ENCODE measurements at regions not wholly inside any gene's neighbourhood (a gene's known extent, or its start where the extent isn't known, plus 50 kb on each side); places are given as distances from the start of the nearest gene placed in this dataset.
"Not testable (repeated sequence)": the region's sequence is repeated elsewhere in the genome, so short reads cannot be mapped to it uniquely, and the experiment has no call there.

- TF ChIP-seq, protein P1, sequence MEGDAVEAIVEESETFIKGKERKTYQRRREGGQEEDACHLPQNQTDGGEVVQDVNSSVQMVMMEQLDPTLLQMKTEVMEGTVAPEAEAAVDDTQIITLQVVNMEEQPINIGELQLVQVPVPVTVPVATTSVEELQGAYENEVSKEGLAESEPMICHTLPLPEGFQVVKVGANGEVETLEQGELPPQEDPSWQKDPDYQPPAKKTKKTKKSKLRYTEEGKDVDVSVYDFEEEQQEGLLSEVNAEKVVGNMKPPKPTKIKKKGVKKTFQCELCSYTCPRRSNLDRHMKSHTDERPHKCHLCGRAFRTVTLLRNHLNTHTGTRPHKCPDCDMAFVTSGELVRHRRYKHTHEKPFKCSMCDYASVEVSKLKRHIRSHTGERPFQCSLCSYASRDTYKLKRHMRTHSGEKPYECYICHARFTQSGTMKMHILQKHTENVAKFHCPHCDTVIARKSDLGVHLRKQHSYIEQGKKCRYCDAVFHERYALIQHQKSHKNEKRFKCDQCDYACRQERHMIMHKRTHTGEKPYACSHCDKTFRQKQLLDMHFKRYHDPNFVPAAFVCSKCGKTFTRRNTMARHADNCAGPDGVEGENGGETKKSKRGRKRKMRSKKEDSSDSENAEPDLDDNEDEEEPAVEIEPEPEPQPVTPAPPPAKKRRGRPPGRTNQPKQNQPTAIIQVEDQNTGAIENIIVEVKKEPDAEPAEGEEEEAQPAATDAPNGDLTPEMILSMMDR (conservative IDR thresholded peaks at IDR 0.05; ENCODE audit: low read depth) = no peak
- DNase-seq (ENCODE audit: low spot score) = no peak
- CTCF ChIA-PET = interaction anchor here (0.6 kb wide), 1 partner anchor 105 kb away, joined by 3 read pairs; no protein-coding TSS in a partner anchor
- H3K27ac ChIP-seq = no peak overlapping the region
- POLR2A ChIA-PET (ENCODE audit: low non-redundant PET) = no interaction called here
These were observed 478.0 kb downstream of the MMUT start for GRCh38 chr6:48985025-48985424.

DNA sequence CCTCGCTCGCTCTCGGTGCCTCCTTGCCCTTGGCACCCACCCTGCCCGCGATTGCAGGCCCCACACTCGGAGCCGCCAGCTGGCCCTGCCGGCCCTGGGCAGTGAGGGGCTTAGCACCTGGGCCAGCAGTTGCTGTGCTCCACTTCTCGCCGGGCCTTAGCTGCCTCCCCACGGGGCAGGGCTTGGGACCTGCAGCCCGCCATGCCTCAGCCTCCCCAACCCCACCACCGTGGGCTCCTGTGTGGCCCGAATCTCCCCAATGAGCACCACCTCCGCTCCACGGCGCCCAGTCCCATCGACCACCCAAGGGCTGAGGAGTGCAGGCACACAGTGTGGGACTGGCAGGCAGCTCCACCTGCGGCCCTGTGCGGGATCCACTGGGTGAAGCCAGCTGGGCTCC lies 479.1 kb downstream of the MMUT start:
- H3K27ac ChIP-seq; POLR2A ChIA-PET (ENCODE audit: low non-redundant PET); DNase-seq (ENCODE audit: low spot score): not testable (repeated sequence)
- CTCF ChIA-PET = interaction anchor here (0.6 to 1.0 kb wide), 2 partner anchors 22 to 325 kb away, joined by 3 to 4 read pairs; no protein-coding TSS in a partner anchor

DNA sequence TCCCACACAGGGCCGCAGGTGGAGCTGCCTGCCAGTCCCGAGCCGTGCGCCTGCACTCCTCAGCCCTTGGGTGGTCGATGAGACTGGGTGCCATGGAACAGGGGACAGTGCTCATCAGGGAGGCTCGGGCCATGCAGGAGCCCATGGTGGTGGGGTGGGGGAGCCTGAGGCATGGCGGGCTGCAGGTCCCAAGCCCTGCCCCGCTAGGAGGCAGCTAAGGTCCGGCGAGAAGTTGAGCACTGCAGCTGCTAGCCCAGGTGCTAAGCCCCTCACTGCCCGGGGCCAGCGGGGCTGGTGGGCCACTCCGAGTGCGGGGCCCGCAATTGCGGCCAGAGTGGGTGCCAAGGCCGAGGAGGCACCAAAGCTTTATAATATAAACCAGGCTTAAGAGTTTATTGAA lies 479.7 kb downstream of the MMUT start:
- no peak for DNase-seq (ENCODE audit: low spot score)
- H3K27ac ChIP-seq = no peak overlapping the region
- ChIA-PET POLR2A (ENCODE audit: low non-redundant PET) (no interaction called here), CTCF (interaction anchor here (1.0 kb wide), 1 partner anchor 22 kb away, joined by 4 read pairs; no protein-coding TSS in a partner anchor)
- TF ChIP-seq, protein P1 (conservative IDR thresholded peaks at IDR 0.05; ENCODE audit: low read depth) = no peak

GRCh38 chr6:48979806-48980205 lies 483.2 kb downstream of the MMUT start:
- H3K27ac ChIP-seq = no peak overlapping the region
- POLR2A ChIA-PET (ENCODE audit: low non-redundant PET) = no interaction called here
- TF ChIP-seq, protein P1 (conservative IDR thresholded peaks at IDR 0.05; ENCODE audit: low read depth) = no peak
- DNase-seq (ENCODE audit: low spot score) = no peak
- CTCF ChIA-PET = interaction anchor here (0.6 kb wide), 1 partner anchor 1584 kb away, joined by 4 read pairs; no protein-coding TSS in a partner anchor

GRCh38 chr6:48979085-48979484 lies 484.0 kb downstream of the MMUT start:
- TF ChIP-seq, protein P1 (conservative IDR thresholded peaks at IDR 0.05; ENCODE audit: low read depth) = no peak
- ChIA-PET CTCF (interaction anchor here (0.6 kb wide), 1 partner anchor 1585 kb away, joined by 4 read pairs; no protein-coding TSS in a partner anchor), POLR2A (ENCODE audit: low non-redundant PET) (no interaction called here)
- DNase-seq (ENCODE audit: low spot score) = no peak
- no peak overlapping the region for H3K27ac ChIP-seq

DNA sequence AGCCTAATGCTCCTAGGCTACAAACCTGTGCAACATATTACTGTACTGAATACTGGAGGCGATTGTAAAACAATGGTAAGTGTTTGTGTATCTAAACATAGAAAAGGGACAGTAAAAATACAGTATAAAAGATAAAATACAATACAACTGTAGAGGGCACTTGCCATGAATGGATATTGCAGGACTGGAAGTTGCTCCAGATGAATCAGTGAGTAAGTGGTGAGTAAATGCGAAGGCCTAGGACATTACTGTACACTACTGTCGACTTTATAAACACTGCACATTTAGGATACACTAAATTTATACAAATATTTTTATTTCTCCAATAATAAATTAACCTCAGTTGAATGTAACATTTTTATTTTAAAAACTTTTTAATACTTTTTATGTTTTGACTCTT lies 485.0 kb downstream of the MMUT start:
- POLR2A ChIA-PET (ENCODE audit: low non-redundant PET) = no interaction called here
- TF ChIP-seq, protein P1 (conservative IDR thresholded peaks at IDR 0.05; ENCODE audit: low read depth) = no peak
- no peak for DNase-seq (ENCODE audit: low spot score)
- CTCF ChIA-PET = no interaction called here
- H3K27ac ChIP-seq = no peak overlapping the region

GRCh38 chr6:48977573-48977972 lies 485.5 kb downstream of the MMUT start:
- DNase-seq (ENCODE audit: low spot score) = no peak
- POLR2A ChIA-PET (ENCODE audit: low non-redundant PET) = no interaction called here
- CTCF ChIA-PET = no interaction called here
- TF ChIP-seq, protein P1 (conservative IDR thresholded peaks at IDR 0.05; ENCODE audit: low read depth) = no peak
- H3K27ac ChIP-seq = no peak overlapping the region

Measured in RWPE1 (cell line).